Glomerular visceral epithelial cell (primary cell): ENCODE measurements at regions not wholly inside any gene's neighbourhood (a gene's known extent, or its start where the extent isn't known, plus 50 kb on each side); places are given as distances from the start of the nearest gene placed in this dataset.

Experiments
- DNase-seq: peaks from one replicate; pipeline ENCODE4 v3.0.0-alpha.2; 2016; ENCODE audit errors: extremely low spot score

GRCh38 chr18:42623935-42624334 lies 491.6 kb downstream of the RIT2 start:
- DNase-seq, result no peak

GRCh38 chr18:42632801-42633200 lies 482.7 kb downstream of the RIT2 start:
- no peak for DNase-seq

GRCh38 chr18:42635378-42636048 lies 480.0 kb downstream of the RIT2 start:
- DNase-seq, result no peak

- no peak for DNase-seq
These were observed 479.2 kb downstream of the RIT2 start for GRCh38 chr18:42636309-42636708.

- DNase-seq, result no peak
These were observed 475.3 kb downstream of the RIT2 start for GRCh38 chr18:42640160-42640559.

GRCh38 chr18:42641996-42642395 lies 473.5 kb downstream of the RIT2 start:
- DNase-seq, result no peak

- no peak for DNase-seq
These were observed 470.8 kb downstream of the RIT2 start for GRCh38 chr18:42644729-42645131.

- DNase-seq, result peak; percentile 64
These were observed 466.0 kb downstream of the RIT2 start for GRCh38 chr18:42649331-42650035.

- DNase-seq, result peak; percentile 42
These were observed 460.9 kb downstream of the RIT2 start for GRCh38 chr18:42654556-42654955.

GRCh38 chr18:42657551-42657950 lies 457.9 kb downstream of the RIT2 start:
- no peak for DNase-seq

GRCh38 chr18:42658171-42658570 lies 457.3 kb downstream of the RIT2 start:
- DNase-seq, result no peak

GRCh38 chr18:42659187-42659586 lies 456.3 kb downstream of the RIT2 start:
- DNase-seq, result no peak

- no peak for DNase-seq
These were observed 444.6 kb downstream of the RIT2 start for GRCh38 chr18:42670860-42671259.

- DNase-seq, result no peak
These were observed 439.7 kb downstream of the RIT2 start for GRCh38 chr18:42675810-42676209.

- no peak for DNase-seq
These were observed 432.4 kb downstream of the RIT2 start for GRCh38 chr18:42683094-42683493.

- DNase-seq, result no peak
These were observed 426.2 kb downstream of the RIT2 start for GRCh38 chr18:42689310-42689709.
